HCT116 (cell line): ENCODE measurements at regions not wholly inside any gene's neighbourhood (a gene's known extent, or its start where the extent isn't known, plus 50 kb on each side); places are given as distances from the start of the nearest gene placed in this dataset.

Experiments
- ATAC-seq: fragments of 200-7000 bp; cut with Tn5 transposase; 2 replicates; pipeline ENCODE4 v1.9.1; 2020; ENCODE audit warnings: mild to moderate bottlenecking, moderate library complexity
- BruUV-seq: library from RNA; stranded (reverse); fragments of 400-500 nt; replicated peaks from 2 replicates; lab custom pipeline; 2021; lab: Mats Ljungman, UMichigan
- CTCF ChIA-PET: fragments of 300-600 bp; sonication (Branson Sonifier 250); formaldehyde crosslinking; loops from one replicate; lab custom pipeline; 2021; ENCODE audit warnings: antibody characterized with exemption; lab: Charles Lee
- POLR2A ChIA-PET: fragments of 300-600, 350-600 bp; sonication (Branson Sonifier 250); formaldehyde crosslinking; loops from one replicate; lab custom pipeline; 2021; ENCODE audit warnings: antibody characterized with exemption; lab: Charles Lee
- RAD21 ChIA-PET, 2 experiments: fragments of 300-600 bp; sonication (Branson Sonifier 250); formaldehyde crosslinking; loops; one replicate each; lab custom pipeline; 2023; ENCODE audit warnings: low total read pairs in 2 of 2; ENCODE audit not compliant: uncharacterized antibody in 2 of 2, unreplicated experiment in 2 of 2, low non-redundant PET in 1 of 2; lab: Charles Lee
- DNase-seq: peaks from one replicate; pipeline ENCODE4 v3.0.0-alpha.2; 2010; ENCODE audit warnings: low read depth, low spot score
- H2AFZ ChIP-seq: fragments of 200-600 bp; shearing (Covaris generic), sonication (generic); 2 replicates; pipeline ENCODE4 v1.6.1; 2017; ENCODE audit warnings: low read depth, mixed run types, mixed read lengths, antibody characterized with exemption, low read length; ENCODE audit not compliant: poor library complexity, severe bottlenecking
- H3K27ac ChIP-seq: 2 replicates; pipeline ENCODE4 v1.5.1; 2012; ENCODE audit warnings: low read depth, low read length
- H3K27me3 ChIP-seq: fragments of 200-600 bp; sonication (generic); 2 replicates; pipeline ENCODE4 v1.6.1; 2016; ENCODE audit warnings: mixed run types, low read length, mixed read lengths; ENCODE audit not compliant: insufficient read depth
- H3K36me3 ChIP-seq, 2 experiments: fragments of 200-500 bp in 1 of 2; fragments of 200-600 bp in 1 of 2; sonication (Bioruptor generic) in 1 of 2; sonication (generic) in 1 of 2; 2 replicates each; pipeline versions ENCODE4 v1.5.1 to v1.6.1; 2014 to 2016; ENCODE audit warnings: low read length in 2 of 2, inconsistent platforms in 1 of 2, mixed read lengths in 1 of 2, mixed run types in 1 of 2; ENCODE audit not compliant: insufficient read depth in 2 of 2, control insufficient read depth in 1 of 2
- H3K4me1 ChIP-seq, 2 experiments: fragments of 200-600 bp in 1 of 2; sonication (generic) in 1 of 2; 2 replicates each; pipeline versions ENCODE4 v1.5.1 to v1.6.1; 2012 to 2017; ENCODE audit warnings: low read length in 2 of 2, inconsistent platforms in 1 of 2, mild to moderate bottlenecking in 1 of 2, mixed read lengths in 1 of 2, mixed run types in 1 of 2, moderate library complexity in 1 of 2; ENCODE audit not compliant: insufficient read depth in 2 of 2, control insufficient read depth in 1 of 2
- H3K4me2 ChIP-seq: fragments of 200-600 bp; sonication (generic); 2 replicates; pipeline ENCODE4 v1.6.1; 2017; ENCODE audit warnings: mixed run types, low read length, mixed read lengths
- H3K4me3 ChIP-seq, 2 experiments: fragments of 200-600 bp in 1 of 2; sonication (generic) in 1 of 2; replicated peaks in 1 of 2; 2 replicates each; pipeline ENCODE4 v1.5.1; 2011 to 2016; ENCODE audit warnings: low read length in 2 of 2, control low read depth in 1 of 2, low read depth in 1 of 2, mild to moderate bottlenecking in 1 of 2, mixed read lengths in 1 of 2, mixed run types in 1 of 2
- H3K79me2 ChIP-seq: fragments of 200-600 bp; sonication (generic); 2 replicates; pipeline ENCODE4 v1.6.1; 2017; ENCODE audit warnings: mild to moderate bottlenecking, mixed run types, low read length, moderate library complexity, mixed read lengths; ENCODE audit not compliant: insufficient read depth
- H3K9ac ChIP-seq: fragments of 200-600 bp; sonication (generic); 2 replicates; pipeline ENCODE4 v1.6.1; 2016; ENCODE audit warnings: low read length, mixed read lengths
- H3K9me2 ChIP-seq: fragments of 200-600 bp; sonication (generic), shearing (Covaris generic); 2 replicates; pipeline ENCODE4 v1.6.1; 2017; ENCODE audit warnings: mixed run types, mild to moderate bottlenecking, moderate library complexity; ENCODE audit not compliant: insufficient read depth
- H3K9me3 ChIP-seq, 2 experiments: fragments of 200-500 bp in 1 of 2; fragments of 200-600 bp in 1 of 2; sonication (Bioruptor generic) in 1 of 2; sonication (generic) in 1 of 2; 2 replicates each; pipeline ENCODE4 v1.6.1; 2014 to 2017; ENCODE audit warnings: low read length in 2 of 2, mixed read lengths in 2 of 2, inconsistent platforms in 1 of 2, low read depth in 1 of 2, mild to moderate bottlenecking in 1 of 2, mixed run types in 1 of 2, moderate library complexity in 1 of 2; ENCODE audit not compliant: control insufficient read depth in 1 of 2, insufficient read depth in 1 of 2
- H4K20me1 ChIP-seq: fragments of 200-600 bp; sonication (generic), shearing (Covaris generic); 2 replicates; pipeline ENCODE4 v1.6.1; 2017; ENCODE audit warnings: mixed run types, mild to moderate bottlenecking, moderate library complexity; ENCODE audit not compliant: insufficient read depth
- ATF3 ChIP-seq: IDR thresholded peaks from 2 replicates; pipeline ENCODE4 v1.6.1; 2012
- CBX3 ChIP-seq: IDR thresholded peaks from 2 replicates; pipeline ENCODE4 v1.6.1; 2012; ENCODE audit warnings: low read depth
- CTCF ChIP-seq, 3 experiments: fragments of 200-600 bp in 1 of 3; sonication (generic) in 1 of 3; IDR thresholded peaks in 2 of 3; conservative IDR thresholded peaks in 1 of 3; 2 replicates each; pipeline ENCODE4 v1.5.1; 2012 to 2017; ENCODE audit warnings: low read depth in 2 of 3, low read length in 2 of 3, antibody characterized with exemption in 1 of 3, borderline replicate concordance in 1 of 3, control low read depth in 1 of 3, mild to moderate bottlenecking in 1 of 3, mixed read lengths in 1 of 3, mixed run types in 1 of 3, moderate library complexity in 1 of 3; ENCODE audit not compliant: insufficient read depth in 1 of 3
- ELF1 ChIP-seq: IDR thresholded peaks from 2 replicates; pipeline ENCODE4 v1.6.1; 2012; ENCODE audit warnings: low read depth, borderline replicate concordance
- EZH2 ChIP-seq: fragments of 200-600 bp; sonication (generic); IDR thresholded peaks from 2 replicates; pipeline ENCODE4 v1.6.1; 2017; ENCODE audit warnings: antibody characterized with exemption, mixed run types
- EZH2phosphoT487 ChIP-seq: fragments of 200-600 bp; IDR thresholded peaks from 2 replicates; pipeline ENCODE4 v1.6.1; 2018; ENCODE audit warnings: antibody characterized with exemption, borderline replicate concordance
- FOSL1 ChIP-seq: IDR thresholded peaks from 2 replicates; pipeline ENCODE4 v1.6.1; 2012; ENCODE audit warnings: low read depth
- JUND ChIP-seq: IDR thresholded peaks from 2 replicates; pipeline ENCODE4 v1.6.1; 2012
- POLR2A ChIP-seq: IDR thresholded peaks from 2 replicates; pipeline ENCODE4 v1.7.0; 2011; ENCODE audit warnings: borderline replicate concordance; ENCODE audit not compliant: insufficient read depth, insufficient read length; ENCODE audit errors: extremely low read depth
- POLR2AphosphoS5 ChIP-seq: IDR thresholded peaks from 2 replicates; pipeline ENCODE4 v1.6.1; 2011; ENCODE audit warnings: mild to moderate bottlenecking, low read depth, low read length, moderate library complexity
- RAD21 ChIP-seq: IDR thresholded peaks from 2 replicates; pipeline ENCODE4 v1.6.1; 2012; ENCODE audit warnings: low read depth, mild to moderate bottlenecking
- REST ChIP-seq: IDR thresholded peaks from 2 replicates; pipeline ENCODE4 v1.6.1; 2012; ENCODE audit warnings: low read depth
- SP1 ChIP-seq: IDR thresholded peaks from 2 replicates; pipeline ENCODE4 v1.6.1; 2012; ENCODE audit warnings: low read depth
- TCF7L2 ChIP-seq: IDR thresholded peaks from 2 replicates; pipeline ENCODE4 v1.7.0; 2011; ENCODE audit warnings: borderline replicate concordance, inconsistent platforms; ENCODE audit not compliant: insufficient read depth, insufficient read length; ENCODE audit errors: extremely low read depth
- YY1 ChIP-seq: IDR thresholded peaks from 2 replicates; pipeline ENCODE4 v1.6.1; 2011; ENCODE audit warnings: low read length, low read depth, moderate library complexity, mild to moderate bottlenecking; ENCODE audit not compliant: insufficient replicate concordance; ENCODE audit errors: extremely low read depth
- ZBTB33 ChIP-seq: IDR thresholded peaks from 2 replicates; pipeline ENCODE4 v1.6.1; 2011; ENCODE audit warnings: mild to moderate bottlenecking, low read length, moderate library complexity; ENCODE audit not compliant: insufficient replicate concordance; ENCODE audit errors: extremely low read depth
- ZFX ChIP-seq: fragments of 450-650 bp; IDR thresholded peaks from 2 replicates; pipeline ENCODE4 v1.6.1; 2017
- ZNF274 ChIP-seq: fragments of 200-500 bp; sonication (Bioruptor generic); IDR thresholded peaks from 2 replicates; pipeline ENCODE4 v1.6.1; 2014; ENCODE audit warnings: mild to moderate bottlenecking, low read depth, low read length, inconsistent platforms
- intact Hi-C: fragments of 100-400 bp; cut with micrococcal nuclease; formaldehyde crosslinking; loops from 2 replicates; pipeline ENCODE4 v1.10.0; 2022

GRCh38 chr14:94697773-94698556, 71.9 kb downstream of the GSC start:
- ChIA-PET RAD21 (no interaction called here), POLR2A (no interaction called here)

More at GRCh38 chr14:94697773-94698556, 71.9 kb downstream of the GSC start:
- H4K20me1 ChIP-seq, result no peaks in the 10 kb centered on the region
- H3K27ac ChIP-seq, result no peak overlapping the region
- no peak for DNase-seq
- no peak overlapping the region for H2AFZ ChIP-seq
- no TSS peak for BruUV-seq
- H3K9ac ChIP-seq, result no peak overlapping the region
- no peaks in the 10 kb centered on the region for H3K36me3 ChIP-seq
- no peak overlapping the region for H3K4me2 ChIP-seq
- CTCF ChIA-PET, result interaction anchor here (1.7 kb wide), 1 partner anchor 8 kb away, joined by 4 read pairs; no protein-coding TSS in a partner anchor
- H3K9me3 ChIP-seq, result no peaks in the 10 kb centered on the region
- no peaks in the 10 kb centered on the region for H3K27me3 ChIP-seq
- TF ChIP-seq YY1 (no peak), ATF3 (no peak), TCF7L2 (no peak), RAD21 (no peak), FOSL1 (no peak), JUND (no peak), POLR2AphosphoS5 (no peak), CTCF (IDR thresholded peaks at IDR 0.05 in 2 of 3, conservative IDR thresholded peaks at IDR 0.05 in 1 of 3; ENCODE audit: borderline replicate concordance in 1 of 3, insufficient read depth in 1 of 3, low read depth in 2 of 3, low read length in 2 of 3) (no peak), SP1 (no peak), CBX3 (no peak), EZH2phosphoT487 (no peak), REST (no peak), ELF1 (no peak), ZFX (no peak), POLR2A (no peak), ZNF274 (no peak), EZH2 (no peak), ZBTB33 (no peak)
- intact Hi-C loops, result no loop called here
- no peaks in the 10 kb centered on the region for H3K79me2 ChIP-seq
- no peak overlapping the region for H3K4me3 ChIP-seq
- ATAC-seq, result no peak
- peaks cover 2 to 5% of the 10 kb centered on the region in 2 experiments; a peak in 1 of 4 replicates for H3K4me1 ChIP-seq
- H3K9me2 ChIP-seq, result no peaks in the 10 kb centered on the region
